ENCODE measurements at regions not wholly inside any gene's neighbourhood (a gene's known extent, or its start where the extent isn't known, plus 50 kb on each side); places are given as distances from the start of the nearest gene placed in this dataset.

GRCh38 chr4:164169591-164169990, 584.3 kb upstream of the SMIM31 start:
- TF ChIP-seq POLR2A (IDR thresholded peaks at IDR 0.05; ENCODE audit: low read length) (no peak), GATA1 (IDR thresholded peaks at IDR 0.05; ENCODE audit: low read depth, low read length) (no peak)

Measured in erythroblast (primary cell).